K562 (cell line): ENCODE measurements at regions not wholly inside any gene's neighbourhood (a gene's known extent, or its start where the extent isn't known, plus 50 kb on each side); places are given as distances from the start of the nearest gene placed in this dataset.

Experiments used
- ATAC-seq: fragments of 200-7000 bp; cut with Tn5 transposase; 3 replicates; pipeline ENCODE4 v1.9.1; 2020; ENCODE audit warnings: moderate library complexity
- BruUV-seq: library from RNA; stranded (reverse); fragments of 400-500 nt; replicated peaks from 2 replicates; lab custom pipeline; 2021; lab: Mats Ljungman, UMichigan
- CTCF ChIA-PET: fragments of 300-600 bp; formaldehyde crosslinking; extraction: SDS; loops from one replicate; lab custom pipeline; 2021; ENCODE audit warnings: low intra/inter-chr PET ratio; lab: Yijun Ruan, JAX
- POLR2A ChIA-PET: fragments of 300-600, 350-650 bp; sonication (Branson Sonifier 250); formaldehyde crosslinking; extraction: SDS; loops from one replicate; lab custom pipeline; 2021; ENCODE audit warnings: antibody characterized with exemption, inconsistent platforms; lab: Yijun Ruan, JAX
- DNase-seq, 4 experiments: peaks; one replicate each; pipeline versions ENCODE4 v3.0.0 to v3.0.0-alpha.2; 2011 to 2018; ENCODE audit warnings: low spot score in 3 of 4, mixed read lengths in 3 of 4; ENCODE audit errors: extremely low read depth in 1 of 4
- FAIRE-seq: peaks from 2 replicates; lab custom pipeline; 2011; peaks lifted over from hg19 to GRCh38; lab: Jason Lieb, UNC
- H2AFZ ChIP-seq: 2 replicates; pipeline ENCODE4 v1.6.0; 2011; ENCODE audit warnings: low read depth, low read length, control low read depth, inconsistent platforms
- H3K27ac ChIP-seq: fragments of 200-600 bp; 3 replicates; pipeline ENCODE4 v1.8.0; 2011; ENCODE audit warnings: low read depth, mild to moderate bottlenecking, control low read depth, inconsistent platforms, low read length, moderate library complexity, mixed read lengths; ENCODE audit errors: extremely low read depth
- H3K27me3 ChIP-seq, 2 experiments: fragments of 300-600 bp in 1 of 2; 2 replicates in 1 of 2; 3 replicates in 1 of 2; pipeline versions ENCODE4 v1.6.0 to v1.8.0; 2011; ENCODE audit warnings: inconsistent platforms in 2 of 2, low read length in 2 of 2, mild to moderate bottlenecking in 1 of 2, mixed read lengths in 1 of 2, moderate library complexity in 1 of 2; ENCODE audit not compliant: control insufficient read depth in 2 of 2, insufficient read depth in 2 of 2
- H3K36me3 ChIP-seq: fragments of 300-600 bp; 3 replicates; pipeline ENCODE4 v1.8.0; 2011; ENCODE audit warnings: mild to moderate bottlenecking, low read length, inconsistent platforms; ENCODE audit not compliant: control insufficient read depth, insufficient read depth
- H3K4me1 ChIP-seq, 2 experiments: fragments of 200-600 bp in 1 of 2; replicated peaks in 1 of 2; 2 replicates in 1 of 2; 3 replicates in 1 of 2; pipeline versions ENCODE4 v1.5.1 to v1.8.0; 2011; ENCODE audit warnings: inconsistent platforms in 2 of 2, low read length in 2 of 2, mild to moderate bottlenecking in 1 of 2, mixed read lengths in 1 of 2, moderate library complexity in 1 of 2; ENCODE audit not compliant: control insufficient read depth in 2 of 2, insufficient read depth in 2 of 2
- H3K4me2 ChIP-seq: 2 replicates; pipeline ENCODE4 v1.6.1; 2011; ENCODE audit warnings: low read length, control low read depth, inconsistent platforms, mixed read lengths; ENCODE audit not compliant: insufficient read depth
- H3K4me3 ChIP-seq: fragments of 200-600 bp; sonication (generic), shearing (Covaris generic); 2 replicates; pipeline ENCODE4 v1.5.1; 2016; ENCODE audit warnings: control low read depth, inconsistent platforms
- H3K79me2 ChIP-seq: fragments of 200-600 bp; 3 replicates; pipeline ENCODE4 v1.8.0; 2011; ENCODE audit warnings: low read length, inconsistent platforms; ENCODE audit not compliant: control insufficient read depth, insufficient read depth
- H3K9ac ChIP-seq, 2 experiments: 2 replicates each; pipeline versions ENCODE4 v1.6.0 to v1.6.1; 2011; ENCODE audit warnings: low read depth in 2 of 2, low read length in 2 of 2, control low read depth in 1 of 2, inconsistent platforms in 1 of 2, mild to moderate bottlenecking in 1 of 2, mixed read lengths in 1 of 2; ENCODE audit not compliant: insufficient read depth in 1 of 2
- H3K9me1 ChIP-seq: one replicate; pipeline ENCODE4 v1.6.0; 2011; ENCODE audit warnings: inconsistent platforms, mild to moderate bottlenecking, low read length, moderate library complexity; ENCODE audit not compliant: control insufficient read depth, insufficient read depth
- H3K9me3 ChIP-seq: replicated peaks from 2 replicates; pipeline ENCODE4 v1.5.1; 2011; ENCODE audit warnings: low read depth, low read length, inconsistent platforms; ENCODE audit not compliant: control insufficient read depth, insufficient read depth
- H4K20me1 ChIP-seq: replicated peaks from 2 replicates; pipeline ENCODE4 v1.6.1; 2011; ENCODE audit warnings: low read length, inconsistent platforms, mixed read lengths; ENCODE audit not compliant: control insufficient read depth, insufficient read depth
- FOXM1 ChIP-seq, 2 experiments: fragments of 450-650 bp in 1 of 2; sonication (generic) in 1 of 2; formaldehyde crosslinking in 1 of 2; IDR thresholded peaks; 2 replicates each; pipeline versions ENCODE4 v1.6.1 to v1.9.0; 2017 to 2022; ENCODE audit warnings: low read depth in 2 of 2, mild to moderate bottlenecking in 2 of 2, missing genetic modification reagents in 1 of 2, moderate library complexity in 1 of 2
- HDAC8 ChIP-seq: fragments of 450-650 bp; IDR thresholded peaks from 2 replicates; pipeline ENCODE4 v1.6.1; 2016; ENCODE audit warnings: mild to moderate bottlenecking, missing genetic modification characterization, moderate library complexity, missing compliant biosample characterization
- KAT2B ChIP-seq: IDR thresholded peaks from one replicate; pipeline ENCODE4 v1.6.1; 2012; ENCODE audit warnings: low read depth, mild to moderate bottlenecking, control low read depth, inconsistent platforms, low read length, moderate library complexity
- LEF1 ChIP-seq: fragments of 450-650 bp; IDR thresholded peaks from 2 replicates; pipeline ENCODE4 v1.6.1; 2016; ENCODE audit warnings: mild to moderate bottlenecking
- MAFF ChIP-seq: IDR thresholded peaks from 2 replicates; pipeline ENCODE4 v1.6.1; 2012; ENCODE audit warnings: low read length, improper control_type of control experiment
- MAZ ChIP-seq, 2 experiments: fragments of 450-650 bp in 1 of 2; sonication (generic) in 1 of 2; formaldehyde crosslinking; IDR thresholded peaks in 1 of 2; conservative IDR thresholded peaks in 1 of 2; 2 replicates each; pipeline versions ENCODE4 v1.4.0 to v1.5.0; 2020; ENCODE audit warnings: mild to moderate bottlenecking in 1 of 2, missing genetic modification reagents in 1 of 2
- MTA2 ChIP-seq: fragments of 450-650 bp; IDR thresholded peaks from 2 replicates; pipeline ENCODE4 v1.6.1; 2016; ENCODE audit warnings: low read depth
- NFXL1 ChIP-seq: fragments of 450-650 bp; formaldehyde crosslinking; IDR thresholded peaks from 2 replicates; pipeline ENCODE4 v1.4.0; 2021; ENCODE audit warnings: mild to moderate bottlenecking
- PHB ChIP-seq: fragments of 250-450 bp; sonication (Bioruptor Pico); IDR thresholded peaks from 2 replicates; pipeline ENCODE4 v1.5.0; 2021
- RCOR1 ChIP-seq, 2 experiments: IDR thresholded peaks; 2 replicates each; pipeline ENCODE4 v1.6.1; 2012; ENCODE audit warnings: low read depth in 2 of 2, low read length in 2 of 2, borderline replicate concordance in 1 of 2, improper control_type of control experiment in 1 of 2
- RFX5 ChIP-seq: IDR thresholded peaks from 2 replicates; pipeline ENCODE4 v1.6.1; 2011; ENCODE audit warnings: low read depth, mild to moderate bottlenecking, improper control_type of control experiment, low read length
- ZBED1 ChIP-seq: IDR thresholded peaks from 2 replicates; pipeline ENCODE4 v1.6.1; 2014
- ZNF347 ChIP-seq: fragments of 450-650 bp; formaldehyde crosslinking; IDR thresholded peaks from 2 replicates; pipeline ENCODE4 v1.4.0; 2020; ENCODE audit warnings: low read depth, mild to moderate bottlenecking, moderate library complexity
- ZSCAN32 ChIP-seq: fragments of 450-650 bp; formaldehyde crosslinking; IDR thresholded peaks from 2 replicates; pipeline ENCODE4 v1.4.0; 2020; ENCODE audit warnings: mild to moderate bottlenecking, moderate library complexity
- WGBS: fragments of 100-300 bp; shearing (Covaris generic); methylation state at CpG from one replicate; pipeline ENCODE4 v1.1.6; 2016; ENCODE audit warnings: low coverage, mixed read lengths; ENCODE audit not compliant: insufficient coverage; ENCODE audit errors: missing lambda C conversion rate; 5-methylcytosine and 5-hydroxymethylcytosine counted together
- in situ Hi-C: fragments of 300-500 bp; cut with MboI; formaldehyde crosslinking; loops from 4 replicates; pipeline ENCODE4 v1.15.0; 2018; ENCODE audit warnings: inconsistent platforms, mixed read lengths
- intact Hi-C: fragments of 100-400 bp; cut with micrococcal nuclease; formaldehyde crosslinking; loops from 2 replicates; pipeline ENCODE4 v1.14.2; 2022
- TF ChIP-seq, protein P1 (sequence below): sonication (generic); formaldehyde crosslinking; IDR thresholded peaks from 2 replicates; pipeline ENCODE4 v1.8.1; 2022; ENCODE audit warnings: missing genetic modification reagents
- TF ChIP-seq, protein P2 (sequence below): fragments of 150-350 bp; IDR thresholded peaks from 2 replicates; pipeline ENCODE4 v1.6.1; 2014; ENCODE audit warnings: low read depth, mild to moderate bottlenecking, low read length, borderline replicate concordance
- TF ChIP-seq, protein P3 (sequence below): fragments of 250-450 bp; sonication (Bioruptor Pico); IDR thresholded peaks from 2 replicates; pipeline ENCODE4 v1.5.0; 2022; ENCODE audit warnings: mild to moderate bottlenecking

DNA sequence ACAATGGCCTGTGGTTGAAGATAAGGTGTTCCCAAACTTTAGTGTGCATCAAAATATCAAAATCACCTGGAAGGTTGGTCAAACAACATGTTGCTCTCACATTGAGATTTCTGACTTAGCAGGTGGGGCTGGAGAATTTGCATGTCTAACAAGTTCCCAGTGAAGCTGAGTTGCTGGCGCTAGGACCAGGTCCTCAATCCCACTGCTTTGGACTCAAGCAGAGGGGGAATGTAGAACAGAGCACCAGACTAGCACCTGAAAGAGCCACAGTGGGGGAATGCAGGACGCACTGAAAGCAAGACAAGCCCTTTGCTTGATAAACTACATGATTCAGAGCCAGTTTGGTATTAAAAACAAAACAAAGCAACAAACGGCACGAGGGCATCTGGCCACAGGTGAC lies 458.1 kb downstream of the MTRR start (continued):
- TF ChIP-seq HDAC8 (tag) = no peak
- TF ChIP-seq RCOR1 (IDR thresholded peaks at IDR 0.05; ENCODE audit: borderline replicate concordance in 1 of 2, low read depth in 2 of 2, low read length in 2 of 2) = no peak

DNA sequence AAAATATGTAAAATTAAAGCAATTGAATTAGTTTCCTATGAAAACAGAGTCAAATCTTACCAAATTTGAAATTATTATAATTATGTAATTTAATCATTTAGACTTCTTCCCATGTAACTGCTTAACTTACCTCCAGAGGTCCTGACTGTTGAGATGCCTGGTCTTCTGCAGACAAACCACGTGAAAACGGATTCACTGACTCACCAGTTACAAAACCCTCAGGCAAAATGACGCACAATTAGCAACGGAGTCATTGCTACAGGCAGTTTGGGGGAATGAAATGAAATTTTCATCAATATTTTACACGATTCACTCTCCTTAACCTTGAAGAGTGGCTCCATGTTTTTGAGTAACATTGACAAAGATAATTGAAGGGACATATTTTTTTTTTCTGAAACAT lies 460.8 kb downstream of the MTRR start:
- no peaks in the 10 kb centered on the region for H3K4me1 ChIP-seq
- BruUV-seq = no TSS peak
- no peak overlapping the region for H3K4me3 ChIP-seq
- POLR2A ChIA-PET = no interaction called here
- no peak overlapping the region for H3K9ac ChIP-seq
- FAIRE-seq (no peak), DNase-seq (no peak), ATAC-seq (no peak)
- no peak overlapping the region for H3K4me2 ChIP-seq
- H3K27ac ChIP-seq = no peak overlapping the region
- H3K27me3 ChIP-seq = no peaks in the 10 kb centered on the region
- intact Hi-C loops (no loop called here), in situ Hi-C loops (no loop called here)
- no peak overlapping the region for H2AFZ ChIP-seq
- H4K20me1 ChIP-seq = no peaks in the 10 kb centered on the region
- H3K9me3 ChIP-seq = no peaks in the 10 kb centered on the region
- no peaks in the 10 kb centered on the region for H3K79me2 ChIP-seq
- H3K9me1 ChIP-seq = no peaks in the 10 kb centered on the region
- WGBS = 1% methylated on average over 5 of the region's 5 CpGs
- no peaks in the 10 kb centered on the region for H3K36me3 ChIP-seq
- CTCF ChIA-PET = no interaction called here
- no peak for TF ChIP-seq KAT2B
- TF ChIP-seq, protein P1, sequence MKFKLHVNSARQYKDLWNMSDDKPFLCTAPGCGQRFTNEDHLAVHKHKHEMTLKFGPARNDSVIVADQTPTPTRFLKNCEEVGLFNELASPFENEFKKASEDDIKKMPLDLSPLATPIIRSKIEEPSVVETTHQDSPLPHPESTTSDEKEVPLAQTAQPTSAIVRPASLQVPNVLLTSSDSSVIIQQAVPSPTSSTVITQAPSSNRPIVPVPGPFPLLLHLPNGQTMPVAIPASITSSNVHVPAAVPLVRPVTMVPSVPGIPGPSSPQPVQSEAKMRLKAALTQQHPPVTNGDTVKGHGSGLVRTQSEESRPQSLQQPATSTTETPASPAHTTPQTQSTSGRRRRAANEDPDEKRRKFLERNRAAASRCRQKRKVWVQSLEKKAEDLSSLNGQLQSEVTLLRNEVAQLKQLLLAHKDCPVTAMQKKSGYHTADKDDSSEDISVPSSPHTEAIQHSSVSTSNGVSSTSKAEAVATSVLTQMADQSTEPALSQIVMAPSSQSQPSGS = no peak
- no peak for TF ChIP-seq MAFF
- TF ChIP-seq, protein P2, sequence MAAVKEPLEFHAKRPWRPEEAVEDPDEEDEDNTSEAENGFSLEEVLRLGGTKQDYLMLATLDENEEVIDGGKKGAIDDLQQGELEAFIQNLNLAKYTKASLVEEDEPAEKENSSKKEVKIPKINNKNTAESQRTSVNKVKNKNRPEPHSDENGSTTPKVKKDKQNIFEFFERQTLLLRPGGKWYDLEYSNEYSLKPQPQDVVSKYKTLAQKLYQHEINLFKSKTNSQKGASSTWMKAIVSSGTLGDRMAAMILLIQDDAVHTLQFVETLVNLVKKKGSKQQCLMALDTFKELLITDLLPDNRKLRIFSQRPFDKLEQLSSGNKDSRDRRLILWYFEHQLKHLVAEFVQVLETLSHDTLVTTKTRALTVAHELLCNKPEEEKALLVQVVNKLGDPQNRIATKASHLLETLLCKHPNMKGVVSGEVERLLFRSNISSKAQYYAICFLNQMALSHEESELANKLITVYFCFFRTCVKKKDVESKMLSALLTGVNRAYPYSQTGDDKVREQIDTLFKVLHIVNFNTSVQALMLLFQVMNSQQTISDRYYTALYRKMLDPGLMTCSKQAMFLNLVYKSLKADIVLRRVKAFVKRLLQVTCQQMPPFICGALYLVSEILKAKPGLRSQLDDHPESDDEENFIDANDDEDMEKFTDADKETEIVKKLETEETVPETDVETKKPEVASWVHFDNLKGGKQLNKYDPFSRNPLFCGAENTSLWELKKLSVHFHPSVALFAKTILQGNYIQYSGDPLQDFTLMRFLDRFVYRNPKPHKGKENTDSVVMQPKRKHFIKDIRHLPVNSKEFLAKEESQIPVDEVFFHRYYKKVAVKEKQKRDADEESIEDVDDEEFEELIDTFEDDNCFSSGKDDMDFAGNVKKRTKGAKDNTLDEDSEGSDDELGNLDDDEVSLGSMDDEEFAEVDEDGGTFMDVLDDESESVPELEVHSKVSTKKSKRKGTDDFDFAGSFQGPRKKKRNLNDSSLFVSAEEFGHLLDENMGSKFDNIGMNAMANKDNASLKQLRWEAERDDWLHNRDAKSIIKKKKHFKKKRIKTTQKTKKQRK = no peak
- TF ChIP-seq ZSCAN32 = no peak
- TF ChIP-seq LEF1 = no peak
- TF ChIP-seq PHB (CRISPR knock-in tag) = no peak
- TF ChIP-seq, protein P3, sequence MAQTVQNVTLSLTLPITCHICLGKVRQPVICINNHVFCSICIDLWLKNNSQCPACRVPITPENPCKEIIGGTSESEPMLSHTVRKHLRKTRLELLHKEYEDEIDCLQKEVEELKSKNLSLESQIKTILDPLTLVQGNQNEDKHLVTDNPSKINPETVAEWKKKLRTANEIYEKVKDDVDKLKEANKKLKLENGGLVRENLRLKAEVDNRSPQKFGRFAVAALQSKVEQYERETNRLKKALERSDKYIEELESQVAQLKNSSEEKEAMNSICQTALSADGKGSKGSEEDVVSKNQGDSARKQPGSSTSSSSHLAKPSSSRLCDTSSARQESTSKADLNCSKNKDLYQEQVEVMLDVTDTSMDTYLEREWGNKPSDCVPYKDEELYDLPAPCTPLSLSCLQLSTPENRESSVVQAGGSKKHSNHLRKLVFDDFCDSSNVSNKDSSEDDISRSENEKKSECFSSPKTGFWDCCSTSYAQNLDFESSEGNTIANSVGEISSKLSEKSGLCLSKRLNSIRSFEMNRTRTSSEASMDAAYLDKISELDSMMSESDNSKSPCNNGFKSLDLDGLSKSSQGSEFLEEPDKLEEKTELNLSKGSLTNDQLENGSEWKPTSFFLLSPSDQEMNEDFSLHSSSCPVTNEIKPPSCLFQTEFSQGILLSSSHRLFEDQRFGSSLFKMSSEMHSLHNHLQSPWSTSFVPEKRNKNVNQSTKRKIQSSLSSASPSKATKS (CRISPR knock-in tag) = no peak
- TF ChIP-seq MTA2 = no peak
- TF ChIP-seq RFX5 = no peak
- no peak for TF ChIP-seq NFXL1
- TF ChIP-seq ZNF347 (CRISPR knock-in tag) = no peak
- no peak for TF ChIP-seq ZBED1
- no peak for TF ChIP-seq MAZ (CRISPR knock-in tag; conservative IDR thresholded peaks at IDR 0.05 in 1 of 2, IDR thresholded peaks at IDR 0.05 in 1 of 2)
- TF ChIP-seq FOXM1 (IDR thresholded peaks at IDR 0.05; ENCODE audit: low read depth) = no peak
- TF ChIP-seq FOXM1 (CRISPR knock-in tag; IDR thresholded peaks at IDR 0.05; ENCODE audit: low read depth) = no peak
